ENCODE measurements at regions not wholly inside any gene's neighbourhood (a gene's known extent, or its start where the extent isn't known, plus 50 kb on each side); places are given as distances from the start of the nearest gene placed in this dataset.

- Mint-ChIP-seq H3K4me1 (ENCODE audit: unreplicated experiment) (no peaks in the 10 kb centered on the region), H3K27ac (ENCODE audit: unreplicated experiment) (no peak overlapping the region), H3K4me3 (ENCODE audit: unreplicated experiment) (no peak overlapping the region), H3K36me3 (ENCODE audit: unreplicated experiment) (no peaks in the 10 kb centered on the region), H3K27me3 (ENCODE audit: unreplicated experiment) (no peaks in the 10 kb centered on the region), H3K9me3 (ENCODE audit: unreplicated experiment) (peaks cover 11% of the 10 kb centered on the region)
- DNase-seq (ENCODE audit: extremely low spot score, unreplicated experiment) = no peak
- TF ChIP-seq CTCF (IDR thresholded peaks at IDR 0.05) = no peak
These were observed 345.1 kb upstream of the PTPRD start for GRCh38 chr9:10957878-10958277.

GRCh38 chr9:10961883-10962282 lies 349.1 kb upstream of the PTPRD start:
- H3K4me1 Mint-ChIP-seq (ENCODE audit: unreplicated experiment) = no peaks in the 10 kb centered on the region
- H3K36me3 Mint-ChIP-seq (ENCODE audit: unreplicated experiment) = no peaks in the 10 kb centered on the region
- H3K27me3 Mint-ChIP-seq (ENCODE audit: unreplicated experiment) = no peaks in the 10 kb centered on the region
- DNase-seq (ENCODE audit: extremely low spot score, unreplicated experiment) = no peak
- no peak for TF ChIP-seq CTCF (IDR thresholded peaks at IDR 0.05)
- H3K9me3 Mint-ChIP-seq (ENCODE audit: unreplicated experiment) = peaks cover 22% of the 10 kb centered on the region
- H3K4me3 Mint-ChIP-seq (ENCODE audit: unreplicated experiment) = no peak overlapping the region
- no peak overlapping the region for H3K27ac Mint-ChIP-seq (ENCODE audit: unreplicated experiment)

GRCh38 chr9:10983251-10983650 lies 370.4 kb upstream of the PTPRD start:
- DNase-seq (ENCODE audit: extremely low spot score, unreplicated experiment) = no peak
- Mint-ChIP-seq H3K9me3 (ENCODE audit: unreplicated experiment) (no peaks in the 10 kb centered on the region), H3K4me1 (ENCODE audit: unreplicated experiment) (no peaks in the 10 kb centered on the region), H3K27ac (ENCODE audit: unreplicated experiment) (no peak overlapping the region), H3K4me3 (ENCODE audit: unreplicated experiment) (no peak overlapping the region), H3K27me3 (ENCODE audit: unreplicated experiment) (no peaks in the 10 kb centered on the region), H3K36me3 (ENCODE audit: unreplicated experiment) (no peaks in the 10 kb centered on the region)
- no peak for TF ChIP-seq CTCF (IDR thresholded peaks at IDR 0.05)

GRCh38 chr9:10999646-11000045 lies 386.8 kb upstream of the PTPRD start:
- H3K9me3 Mint-ChIP-seq (ENCODE audit: unreplicated experiment) = no peaks in the 10 kb centered on the region
- no peaks in the 10 kb centered on the region for H3K36me3 Mint-ChIP-seq (ENCODE audit: unreplicated experiment)
- DNase-seq (ENCODE audit: extremely low spot score, unreplicated experiment) = no peak
- no peak for TF ChIP-seq CTCF (IDR thresholded peaks at IDR 0.05)
- H3K4me1 Mint-ChIP-seq (ENCODE audit: unreplicated experiment) = no peaks in the 10 kb centered on the region
- no peak overlapping the region for H3K27ac Mint-ChIP-seq (ENCODE audit: unreplicated experiment)
- no peaks in the 10 kb centered on the region for H3K27me3 Mint-ChIP-seq (ENCODE audit: unreplicated experiment)
- no peak overlapping the region for H3K4me3 Mint-ChIP-seq (ENCODE audit: unreplicated experiment)

DNA sequence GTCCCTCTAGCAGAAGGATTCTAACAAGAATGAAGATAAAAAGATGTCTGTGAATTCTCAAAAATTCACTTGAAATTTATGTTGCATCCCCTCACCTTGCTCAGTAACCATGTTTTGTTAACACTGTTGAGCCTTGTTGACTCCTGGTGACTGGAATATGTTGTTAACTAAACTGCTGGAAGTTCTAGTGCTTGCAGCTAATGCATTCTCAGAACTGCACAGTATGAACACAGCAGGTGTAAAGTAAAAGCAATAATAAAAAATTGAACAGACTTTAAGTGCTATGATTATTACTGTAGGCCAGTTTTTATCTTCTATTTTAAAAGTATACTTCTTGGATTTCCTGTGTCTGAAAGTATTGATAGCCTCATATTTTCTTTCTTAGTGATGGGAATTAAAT lies 388.7 kb upstream of the PTPRD start:
- Mint-ChIP-seq H3K4me3 (ENCODE audit: unreplicated experiment) (no peak overlapping the region), H3K27ac (ENCODE audit: unreplicated experiment) (no peak overlapping the region), H3K4me1 (ENCODE audit: unreplicated experiment) (no peaks in the 10 kb centered on the region), H3K27me3 (ENCODE audit: unreplicated experiment) (no peaks in the 10 kb centered on the region), H3K36me3 (ENCODE audit: unreplicated experiment) (no peaks in the 10 kb centered on the region), H3K9me3 (ENCODE audit: unreplicated experiment) (no peaks in the 10 kb centered on the region)
- no peak for DNase-seq (ENCODE audit: extremely low spot score, unreplicated experiment)
- no peak for TF ChIP-seq CTCF (IDR thresholded peaks at IDR 0.05)

Data from osteocyte (in vitro differentiated cells).